ENCODE measurements at regions not wholly inside any gene's neighbourhood (a gene's known extent, or its start where the extent isn't known, plus 50 kb on each side); places are given as distances from the start of the nearest gene placed in this dataset.
"Not testable (repeated sequence)": the region's sequence is repeated elsewhere in the genome, so short reads cannot be mapped to it uniquely, and the experiment has no call there.

- no peak for DNase-seq (ENCODE audit: low read depth)
Measured at GRCh38 chr16:80123189-80123588, 417.6 kb upstream of the DYNLRB2 start.

GRCh38 chr16:80122115-80122514 is 418.7 kb upstream of the DYNLRB2 start:
- DNase-seq (ENCODE audit: low read depth), result no peak

- no peak for DNase-seq (ENCODE audit: low read depth)
Measured at GRCh38 chr16:80121522-80121909, 419.3 kb upstream of the DYNLRB2 start.

- DNase-seq (ENCODE audit: low read depth), result no peak
Measured at GRCh38 chr16:80120899-80121521, 419.8 kb upstream of the DYNLRB2 start.

GRCh38 chr16:80117556-80118130 is 423.1 kb upstream of the DYNLRB2 start:
- no peak for DNase-seq (ENCODE audit: low read depth)

- no peak for DNase-seq (ENCODE audit: low read depth)
Measured at GRCh38 chr16:80116711-80117110, 424.1 kb upstream of the DYNLRB2 start.

- DNase-seq (ENCODE audit: low read depth), result no peak
Measured at GRCh38 chr16:80114699-80115098, 426.1 kb upstream of the DYNLRB2 start.

- DNase-seq (ENCODE audit: low read depth), result no peak
Measured at GRCh38 chr16:80113873-80114574, 426.8 kb upstream of the DYNLRB2 start.

GRCh38 chr16:80109581-80109980 is 431.2 kb upstream of the DYNLRB2 start:
- DNase-seq (ENCODE audit: low read depth), result no peak

- no peak for DNase-seq (ENCODE audit: low read depth)
Measured at GRCh38 chr16:80107900-80108299, 432.9 kb upstream of the DYNLRB2 start.

- no peak for DNase-seq (ENCODE audit: low read depth)
Measured at GRCh38 chr16:80105751-80106150, 435.0 kb upstream of the DYNLRB2 start.

- no peak for DNase-seq (ENCODE audit: low read depth)
Measured at GRCh38 chr16:80105160-80105559, 435.6 kb upstream of the DYNLRB2 start.

GRCh38 chr16:80104401-80104800 is 436.4 kb upstream of the DYNLRB2 start:
- DNase-seq (ENCODE audit: low read depth), result no peak

- DNase-seq (ENCODE audit: low read depth), result no peak
Measured at GRCh38 chr16:80103463-80103862, 437.3 kb upstream of the DYNLRB2 start.

GRCh38 chr16:80100846-80101451 is 439.8 kb upstream of the DYNLRB2 start:
- no peak for DNase-seq (ENCODE audit: low read depth)

GRCh38 chr16:80100186-80100585 is 440.6 kb upstream of the DYNLRB2 start:
- no peak for DNase-seq (ENCODE audit: low read depth)

- no peak for DNase-seq (ENCODE audit: low read depth)
Measured at GRCh38 chr16:80097098-80097497, 443.7 kb upstream of the DYNLRB2 start.

GRCh38 chr16:80092681-80093080 is 448.1 kb upstream of the DYNLRB2 start:
- DNase-seq (ENCODE audit: low read depth), result no peak

- DNase-seq (ENCODE audit: low read depth), result not testable (repeated sequence)
Measured at GRCh38 chr16:80091453-80091852, 449.3 kb upstream of the DYNLRB2 start.

- DNase-seq (ENCODE audit: low read depth), result no peak
Measured at GRCh38 chr16:80085606-80086005, 455.2 kb upstream of the DYNLRB2 start.

- no peak for DNase-seq (ENCODE audit: low read depth)
Measured at GRCh38 chr16:80084614-80085013, 456.2 kb upstream of the DYNLRB2 start.

GRCh38 chr16:80084163-80084562 is 456.6 kb upstream of the DYNLRB2 start:
- no peak for DNase-seq (ENCODE audit: low read depth)

GRCh38 chr16:80082906-80083305 is 457.9 kb upstream of the DYNLRB2 start:
- DNase-seq (ENCODE audit: low read depth), result no peak

Measured in T follicular helper cell (primary cell).